Spleen (tissue), 7 donors: ENCODE measurements at regions not wholly inside any gene's neighbourhood (a gene's known extent, or its start where the extent isn't known, plus 50 kb on each side); places are given as distances from the start of the nearest gene placed in this dataset.

ENCODE experiments used
- CTCF ChIP-seq, 11 experiments: fragments of 200-600 bp in 7 of 11; fragments of 450-650 bp in 4 of 11; sonication (generic) in 4 of 11; IDR thresholded peaks in 8 of 11; conservative IDR thresholded peaks in 3 of 11; 1 replicate in 7 of 11; 2 replicates in 4 of 11; pipeline versions ENCODE4 v1.4.0 to v1.8.0; 2016 to 2021; ENCODE audit warnings: antibody characterized with exemption in 11 of 11, inconsistent platforms in 4 of 11, mild to moderate bottlenecking in 1 of 11
- POLR2A ChIP-seq, 3 donors: fragments of 450-650 bp; IDR thresholded peaks; one replicate each; pipeline ENCODE4 v1.5.1; 2017; ENCODE audit warnings: antibody characterized with exemption in 3 of 3, mild to moderate bottlenecking in 1 of 3
- donor health status: DM: no; HTN: no; CAD: no; lungs with moderate emphysema.
- donor health status: DM: no; HTN: no; CAD: no.
- donor health status: DM: no; HTN: no; CAD: no.

DNA sequence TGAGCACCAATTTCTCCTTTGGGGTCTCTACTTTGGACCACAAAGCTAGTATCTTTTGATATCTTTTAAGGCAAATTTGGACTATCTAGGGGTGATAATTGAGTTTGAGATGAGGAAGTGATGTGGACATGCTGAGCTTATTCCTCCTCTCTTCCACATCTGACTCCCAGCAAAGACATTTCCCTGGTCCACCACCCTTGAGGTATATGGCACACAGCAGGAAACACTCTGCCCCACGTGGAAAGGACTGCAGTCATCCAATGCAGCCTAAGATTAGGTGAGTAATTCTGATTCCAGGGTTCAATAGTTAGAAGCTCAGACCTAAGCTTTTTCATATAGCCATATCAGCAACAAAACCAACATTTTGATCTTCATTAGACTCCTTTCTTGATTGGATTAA is 290.1 kb upstream of the CHAC2 start:
- no peak for TF ChIP-seq CTCF (IDR thresholded peaks at IDR 0.05 in 8 of 11, conservative IDR thresholded peaks at IDR 0.05 in 3 of 11)
- TF ChIP-seq POLR2A (IDR thresholded peaks at IDR 0.05) = no peak
